GM12891 (cell line): ENCODE measurements at regions not wholly inside any gene's neighbourhood (a gene's known extent, or its start where the extent isn't known, plus 50 kb on each side); places are given as distances from the start of the nearest gene placed in this dataset.

ENCODE experiments used
- DNase-seq: peaks from one replicate; pipeline ENCODE4 v3.0.0; 2011; ENCODE audit warnings: low spot score; ENCODE audit not compliant: insufficient read length
- FAIRE-seq: peaks from 2 replicates; lab custom pipeline; 2011; peaks lifted over from hg19 to GRCh38; lab: Jason Lieb, UNC
- PAX5 ChIP-seq: IDR thresholded peaks from 2 replicates; pipeline ENCODE4 v1.6.1; 2011; ENCODE audit warnings: low read length, moderate library complexity, mild to moderate bottlenecking; ENCODE audit not compliant: insufficient read depth, severe bottlenecking
- POLR2A ChIP-seq: IDR thresholded peaks from 2 replicates; pipeline ENCODE4 v1.6.1; 2011; ENCODE audit warnings: low read depth, low read length, control low read depth
- POLR2AphosphoS5 ChIP-seq: IDR thresholded peaks from 2 replicates; pipeline ENCODE4 v1.6.1; 2011; ENCODE audit warnings: low read depth, low read length, control low read depth
- POU2F2 ChIP-seq: IDR thresholded peaks from 2 replicates; pipeline ENCODE4 v1.6.1; 2011; ENCODE audit warnings: low read depth, mild to moderate bottlenecking, control low read depth, low read length, moderate library complexity
- SPI1 ChIP-seq: IDR thresholded peaks from 2 replicates; pipeline ENCODE4 v1.6.1; 2011; ENCODE audit warnings: low read depth, low read length, control low read depth
- TAF1 ChIP-seq: IDR thresholded peaks from 2 replicates; pipeline ENCODE4 v1.6.1; 2011; ENCODE audit warnings: low read depth, low read length, control low read depth

DNA sequence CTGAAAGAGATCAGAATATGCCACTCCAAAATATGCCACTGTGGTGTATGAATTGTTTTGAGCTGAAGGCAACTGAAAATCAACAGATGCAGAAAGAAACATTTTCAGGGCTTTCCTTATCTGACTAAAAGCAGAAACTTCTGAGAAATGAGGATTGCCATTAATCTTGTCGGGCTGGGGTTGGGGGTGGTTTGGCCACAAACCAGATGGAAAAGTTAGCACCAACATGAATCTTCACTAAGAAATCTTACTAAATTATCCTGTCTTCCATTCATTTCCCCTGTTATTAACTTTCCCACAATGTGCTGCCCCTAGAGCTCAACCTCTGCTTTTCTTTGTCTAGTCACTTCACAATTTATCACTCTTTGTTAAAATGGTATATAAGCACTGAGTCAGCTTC lies 229.9 kb upstream of the GADL1 start:
- no peak for TF ChIP-seq TAF1
- TF ChIP-seq POLR2AphosphoS5, result no peak
- TF ChIP-seq POLR2A, result no peak
- TF ChIP-seq POU2F2, result no peak
- TF ChIP-seq PAX5, result no peak
- TF ChIP-seq SPI1, result no peak
- FAIRE-seq (no peak), DNase-seq (no peak)

DNA sequence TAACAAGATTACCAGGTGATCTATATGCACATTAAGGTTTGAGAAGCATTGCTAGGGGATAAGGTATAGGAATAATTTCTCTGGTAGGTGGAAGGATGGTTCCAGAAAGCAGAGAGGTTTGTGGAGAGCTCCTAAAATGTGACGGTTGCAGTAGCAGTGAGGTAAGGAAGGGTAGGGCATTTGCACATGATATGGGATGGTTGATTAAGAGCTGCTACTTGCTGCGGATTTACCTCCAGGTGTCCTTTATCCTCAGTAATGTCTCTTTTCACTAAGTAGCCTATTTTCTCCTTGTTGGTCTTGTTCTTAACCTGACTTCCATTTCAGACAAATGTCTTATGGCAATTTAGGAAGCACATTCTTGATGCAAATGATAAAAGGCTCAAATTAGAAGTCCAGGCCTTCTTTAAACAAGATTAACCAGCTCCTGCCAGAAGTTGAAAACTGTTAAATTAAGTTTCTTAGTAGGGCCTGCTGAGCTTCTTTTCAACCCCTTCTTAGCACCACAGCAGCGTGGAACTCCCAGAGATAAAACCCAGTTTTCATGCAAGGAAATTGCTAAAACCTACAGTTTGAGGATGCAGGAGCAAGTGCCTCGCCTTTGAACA lies 231.1 kb upstream of the GADL1 start:
- FAIRE-seq (no peak), DNase-seq (no peak)
- no peak for TF ChIP-seq POLR2AphosphoS5

DNA sequence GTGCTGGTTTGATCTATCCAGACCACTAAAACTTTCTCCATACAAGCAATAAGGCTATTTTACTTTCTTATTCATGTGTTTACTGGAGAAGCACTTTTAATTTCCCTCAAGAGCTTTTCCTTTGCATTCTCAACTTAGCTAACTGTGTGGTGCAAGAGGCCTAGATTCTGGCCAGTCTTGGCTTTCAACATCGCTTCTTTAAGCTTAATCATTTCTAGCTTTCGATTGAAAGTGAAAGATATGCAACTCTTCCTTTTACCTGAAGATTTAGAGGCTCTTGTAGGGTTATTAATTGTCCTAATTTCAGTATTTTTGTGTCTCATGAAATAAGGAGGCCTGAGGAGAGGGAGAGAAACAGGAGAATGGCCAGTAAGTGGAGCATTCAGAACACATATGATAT lies 234.8 kb upstream of the GADL1 start:
- FAIRE-seq (no peak), DNase-seq (no peak)
- TF ChIP-seq POLR2AphosphoS5 (no peak), PAX5 (no peak), SPI1 (no peak), POLR2A (no peak), POU2F2 (no peak), TAF1 (no peak)

DNA sequence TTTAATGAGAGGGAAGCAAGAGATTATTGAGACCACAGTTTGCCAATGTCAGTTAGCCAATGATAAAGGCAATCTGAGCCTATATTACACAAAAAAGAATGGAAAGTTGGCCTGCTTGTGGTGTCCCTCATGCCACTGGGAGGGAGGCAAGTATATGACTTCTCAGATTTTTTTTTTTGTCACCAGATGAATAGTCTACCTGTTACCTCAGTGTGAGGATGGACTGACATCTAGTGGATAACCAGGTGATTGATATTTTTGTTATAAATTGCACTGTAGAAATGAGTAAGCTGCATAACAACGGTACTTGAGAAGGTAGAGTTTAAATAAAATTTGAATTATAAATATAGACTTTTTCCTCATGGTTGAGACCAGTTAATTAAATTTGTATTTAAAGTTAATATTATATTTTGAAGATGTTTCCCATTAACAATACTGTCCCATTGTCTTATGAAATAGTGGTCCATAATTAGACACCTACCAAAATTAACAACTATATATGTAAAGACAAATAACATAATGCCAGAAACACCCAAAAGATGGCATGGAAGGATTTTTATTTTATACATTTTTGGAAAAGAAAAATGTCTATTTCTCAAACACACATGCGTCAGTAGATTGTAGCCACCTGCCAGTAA lies 237.8 kb upstream of the GADL1 start:
- peak; percentile 5 for FAIRE-seq
- no peak for DNase-seq

DNA sequence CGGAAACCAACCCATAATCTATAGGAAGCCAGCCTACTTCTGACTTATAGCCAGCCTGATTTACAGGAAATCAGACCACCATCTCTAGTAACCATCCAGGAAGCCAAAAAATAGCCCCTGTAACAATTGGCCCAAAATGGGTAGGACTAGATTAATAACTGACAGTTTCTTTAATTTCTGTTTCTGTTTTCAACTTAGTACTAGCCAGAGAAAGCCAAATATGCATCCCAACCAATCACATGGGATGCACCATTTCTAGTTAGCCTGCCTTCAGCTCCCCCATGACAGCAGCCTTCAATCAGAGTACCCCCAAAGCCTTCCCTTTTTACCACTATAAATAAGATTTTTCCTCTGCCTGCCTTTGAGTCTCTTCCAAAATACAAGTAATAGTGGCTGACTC lies 239.1 kb upstream of the GADL1 start:
- FAIRE-seq (no peak), DNase-seq (no peak)
- TF ChIP-seq POLR2A, result no peak
- TF ChIP-seq PAX5, result no peak
- no peak for TF ChIP-seq POLR2AphosphoS5
- no peak for TF ChIP-seq SPI1
- no peak for TF ChIP-seq TAF1
- TF ChIP-seq POU2F2, result no peak

More for the DNA sequence above, 237.8 kb upstream of the GADL1 start:
- no peak for TF ChIP-seq POU2F2
- no peak for TF ChIP-seq POLR2A
- no peak for TF ChIP-seq SPI1
- no peak for TF ChIP-seq POLR2AphosphoS5
- no peak for TF ChIP-seq TAF1
- TF ChIP-seq PAX5, result no peak

DNA sequence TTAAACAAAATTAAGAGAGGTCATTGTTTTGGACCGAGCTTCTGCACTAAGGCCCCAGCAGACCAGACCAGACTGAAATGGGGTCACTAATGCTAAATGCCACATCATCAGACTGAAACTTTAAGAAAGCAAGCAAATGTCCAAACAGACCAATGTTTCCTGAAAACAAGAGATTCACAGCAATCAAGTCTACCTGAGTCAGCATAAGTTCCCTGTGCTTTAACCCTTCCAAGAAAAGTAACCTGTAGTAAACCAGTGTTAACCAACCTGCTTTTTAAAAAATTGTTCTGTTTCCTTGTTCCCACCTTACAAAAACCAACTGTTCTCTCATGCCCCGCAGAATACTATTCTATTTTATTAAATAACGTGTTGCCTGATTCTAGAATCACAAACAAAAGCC lies 241.1 kb upstream of the GADL1 start:
- FAIRE-seq (no peak), DNase-seq (no peak)
- no peak for TF ChIP-seq POLR2AphosphoS5
- TF ChIP-seq SPI1, result no peak
- no peak for TF ChIP-seq TAF1
- no peak for TF ChIP-seq PAX5
- TF ChIP-seq POLR2A, result no peak
- TF ChIP-seq POU2F2, result no peak

DNA sequence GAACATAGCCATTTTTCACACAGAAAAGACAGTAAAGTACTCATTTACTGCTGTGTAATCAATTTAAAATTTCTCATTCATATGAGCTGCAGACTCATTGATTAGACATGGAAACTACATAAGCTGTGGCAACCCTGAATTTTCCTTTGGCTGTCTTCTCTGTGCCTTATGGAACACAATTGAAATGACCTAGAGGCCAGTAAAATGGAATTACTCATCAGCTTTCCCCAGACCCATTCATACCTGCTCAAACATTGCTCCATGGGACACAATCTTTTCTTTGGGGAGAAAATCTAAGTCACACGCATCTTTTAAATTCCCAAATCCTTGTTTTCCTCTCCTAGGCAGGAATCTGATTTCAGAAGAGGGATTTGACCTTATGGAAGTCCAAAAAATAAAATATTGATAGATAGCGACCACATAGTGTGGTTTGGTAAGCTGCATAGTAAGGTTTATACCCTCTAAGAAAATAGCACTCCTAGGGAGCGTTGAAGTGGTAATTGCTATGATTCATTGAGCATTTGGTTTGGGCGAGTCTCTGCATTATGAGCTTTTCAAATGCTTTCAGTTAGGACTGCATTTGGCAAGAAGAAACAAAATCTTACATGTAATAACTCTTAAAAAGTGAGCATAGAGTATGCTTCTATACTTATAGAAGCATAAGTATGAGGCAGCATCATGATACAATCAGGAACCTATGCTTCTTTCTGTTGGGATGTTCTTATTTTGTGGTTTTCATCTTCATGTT lies 243.4 kb upstream of the GADL1 start:
- FAIRE-seq, result no peak
- DNase-seq, result no peak
- no peak for TF ChIP-seq POU2F2
- no peak for TF ChIP-seq TAF1
- no peak for TF ChIP-seq POLR2A
- TF ChIP-seq SPI1, result no peak
- no peak for TF ChIP-seq POLR2AphosphoS5
- no peak for TF ChIP-seq PAX5

DNA sequence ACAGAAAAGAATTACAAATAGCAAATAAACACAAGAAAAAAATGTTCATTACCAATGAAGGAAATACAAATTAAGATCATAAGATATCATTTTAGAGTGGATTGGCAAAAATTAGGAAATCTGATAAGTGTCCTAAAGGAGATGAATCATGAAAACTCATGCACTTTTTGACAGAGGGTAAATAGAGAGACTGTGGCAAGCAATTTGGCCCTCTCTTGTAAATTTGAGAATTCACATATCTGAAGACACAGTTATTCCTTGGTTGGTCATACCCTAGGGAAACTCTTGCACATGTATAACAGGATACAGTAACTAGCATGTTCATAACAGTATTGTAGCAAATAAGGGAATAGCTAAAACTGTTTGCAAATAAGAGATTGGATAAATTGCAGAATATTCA lies 246.0 kb upstream of the GADL1 start:
- FAIRE-seq, result no peak
- DNase-seq, result no peak
- TF ChIP-seq SPI1, result no peak

DNA sequence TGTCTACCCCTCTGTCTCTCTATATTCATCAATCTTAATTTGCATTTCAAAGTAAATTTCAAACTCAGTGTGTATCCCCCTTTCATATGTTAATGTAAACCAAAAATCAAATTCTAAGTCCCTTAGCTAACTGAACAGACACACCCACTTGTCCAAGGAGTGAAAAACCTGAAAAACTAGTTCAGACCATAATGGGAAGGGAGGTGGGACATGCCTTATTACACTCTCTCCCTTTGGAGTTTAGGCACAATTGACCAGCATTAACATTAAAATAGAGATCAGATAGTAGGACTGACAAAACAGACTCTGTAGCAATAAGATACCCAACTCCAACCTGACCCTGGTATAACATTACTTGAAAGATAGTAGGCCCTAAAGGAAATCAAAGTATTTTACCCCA lies 247.7 kb upstream of the GADL1 start:
- TF ChIP-seq TAF1 (no peak), PAX5 (no peak), POLR2AphosphoS5 (no peak), SPI1 (no peak), POU2F2 (no peak), POLR2A (no peak)
- FAIRE-seq (no peak), DNase-seq (no peak)
